HG02588 (cell line): ENCODE measurements at regions not wholly inside any gene's neighbourhood (a gene's known extent, or its start where the extent isn't known, plus 50 kb on each side); places are given as distances from the start of the nearest gene placed in this dataset.

Source experiments
- ATAC-seq: cut with Tn5 transposase; IDR thresholded peaks from one replicate; pipeline ENCODE4 v1.9.1; 2021; ENCODE audit warnings: mild to moderate bottlenecking, moderate library complexity; ENCODE audit not compliant: unreplicated experiment

DNA sequence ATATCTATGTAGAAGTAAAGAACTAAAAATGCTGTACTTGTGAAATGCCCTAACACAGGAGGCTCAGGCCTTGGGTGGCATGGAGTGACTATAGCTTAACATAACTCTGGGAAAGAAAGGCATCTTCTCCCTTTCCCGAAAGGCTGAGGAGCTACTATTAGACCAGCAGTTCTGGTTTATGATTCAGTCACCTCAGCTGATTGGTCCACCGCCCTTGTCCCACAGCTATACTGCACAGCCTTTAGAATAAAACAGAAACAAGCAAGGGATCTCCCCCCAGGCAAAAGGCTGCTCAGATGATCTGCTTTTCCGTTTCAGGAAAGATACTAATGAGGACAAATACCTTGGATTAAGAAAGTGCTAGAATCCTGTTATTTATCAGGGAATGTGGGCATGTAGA, 171.3 kb downstream of the SNCA start:
- ATAC-seq, result no peak

DNA sequence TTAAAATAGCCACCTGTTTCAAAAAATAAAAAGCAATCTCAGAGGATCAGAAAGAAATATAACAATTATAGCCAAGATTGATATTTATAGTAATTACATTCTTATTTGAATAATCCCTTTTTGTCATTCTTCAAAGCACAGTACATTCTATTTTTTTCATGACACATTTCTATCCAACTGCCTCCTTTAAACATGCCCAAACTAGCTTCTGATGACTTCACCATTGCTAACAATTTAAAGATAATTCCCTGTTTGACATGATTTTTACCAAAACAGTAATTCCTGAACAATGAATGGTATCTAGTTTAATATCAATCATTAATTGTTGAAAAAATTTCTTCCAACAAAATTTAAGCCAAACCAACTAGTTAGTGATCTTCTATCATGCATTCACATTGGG, 172.4 kb downstream of the SNCA start:
- no peak for ATAC-seq

DNA sequence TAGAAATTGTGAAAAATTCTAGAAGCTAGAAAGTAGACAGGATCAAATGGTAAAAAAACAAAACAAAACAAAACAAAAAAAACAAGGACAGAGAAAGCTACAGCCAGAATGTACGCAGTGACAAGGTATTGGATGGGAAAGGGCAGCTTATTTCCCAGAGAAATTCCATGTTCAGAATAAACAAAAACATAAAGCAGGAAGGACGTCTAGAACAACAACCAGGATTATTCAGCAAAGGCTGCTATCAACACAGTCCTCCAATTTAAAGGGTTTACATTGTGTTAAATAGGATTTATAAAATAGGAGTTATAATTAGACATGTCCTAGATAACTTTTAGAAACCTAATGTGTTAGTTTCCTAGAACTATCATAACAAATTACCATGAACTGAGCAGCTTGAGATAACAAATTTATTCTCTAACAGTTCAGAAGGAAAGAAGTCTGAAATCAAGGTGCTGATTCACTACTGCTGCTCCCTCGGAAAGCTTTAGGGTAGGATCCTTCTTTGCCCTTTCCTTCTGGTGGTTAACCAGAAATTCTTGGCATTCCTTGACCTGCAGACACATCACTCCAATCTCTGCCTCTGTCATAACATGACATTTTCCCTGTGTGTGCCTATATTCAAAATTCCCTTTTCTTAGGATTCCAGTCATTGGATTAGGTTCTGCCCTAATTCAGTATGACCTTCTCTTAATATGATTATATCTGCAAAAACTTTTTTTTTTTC, 175.6 kb downstream of the SNCA start:
- ATAC-seq, result no peak

- no peak for ATAC-seq
Measured at GRCh38 chr4:89660444-89661172, 176.4 kb downstream of the SNCA start.

DNA sequence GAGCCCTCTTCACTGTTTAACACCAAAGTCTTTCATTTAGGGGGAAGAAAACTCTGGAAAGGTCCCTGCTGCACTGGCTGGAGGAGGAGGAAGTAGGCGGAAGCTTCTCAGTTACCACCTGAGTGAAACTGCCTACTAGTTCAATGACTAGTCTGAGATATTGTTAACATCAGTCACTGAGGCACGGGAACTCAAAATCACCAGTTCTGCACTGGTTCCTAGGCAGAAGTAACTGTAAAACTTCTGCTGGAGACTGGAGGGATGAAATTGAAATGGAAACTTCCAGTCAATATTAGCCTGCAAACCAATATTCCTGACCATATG, 178.3 kb downstream of the SNCA start:
- peak; percentile 67 for ATAC-seq

- ATAC-seq, result peak; percentile 56
Measured at GRCh38 chr4:89657931-89658700, 178.8 kb downstream of the SNCA start.

DNA sequence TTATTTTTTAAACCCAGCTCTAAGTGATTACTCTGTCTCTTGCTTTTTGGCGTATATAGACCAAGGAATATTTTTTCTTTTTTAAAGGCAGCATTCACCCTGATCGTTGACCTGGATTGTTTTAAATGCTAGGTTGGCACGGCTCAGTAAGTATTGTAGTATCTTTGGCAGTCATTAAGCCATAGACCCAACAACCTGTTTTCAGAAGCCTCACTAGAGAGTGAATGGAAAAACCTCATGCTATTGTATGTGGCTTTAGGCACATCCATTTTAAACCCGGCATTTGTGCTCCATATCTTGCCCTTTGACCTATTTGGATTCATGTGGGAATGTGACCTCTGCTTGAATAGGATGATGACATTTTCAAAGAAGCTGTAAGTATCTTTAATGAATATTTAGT, 183.9 kb downstream of the SNCA start:
- no peak for ATAC-seq

- ATAC-seq, result no peak
Measured at GRCh38 chr4:89645482-89645881, 191.5 kb downstream of the SNCA start.

DNA sequence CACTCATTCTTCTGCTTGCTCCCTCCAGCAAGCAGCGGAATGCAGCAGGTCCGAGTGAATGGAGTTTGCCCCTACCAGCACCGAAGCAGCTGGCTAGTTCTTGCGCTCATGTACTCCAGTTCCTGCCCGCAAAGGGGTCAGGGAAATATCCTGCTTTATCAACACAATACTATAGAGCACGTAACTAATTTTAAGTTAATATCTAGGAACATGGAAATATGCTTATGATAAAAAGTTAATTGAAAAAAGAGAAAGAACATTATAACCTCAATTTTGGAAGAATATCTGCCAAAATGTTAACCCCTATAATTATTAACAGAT, 195.6 kb downstream of the SNCA start:
- no peak for ATAC-seq

DNA sequence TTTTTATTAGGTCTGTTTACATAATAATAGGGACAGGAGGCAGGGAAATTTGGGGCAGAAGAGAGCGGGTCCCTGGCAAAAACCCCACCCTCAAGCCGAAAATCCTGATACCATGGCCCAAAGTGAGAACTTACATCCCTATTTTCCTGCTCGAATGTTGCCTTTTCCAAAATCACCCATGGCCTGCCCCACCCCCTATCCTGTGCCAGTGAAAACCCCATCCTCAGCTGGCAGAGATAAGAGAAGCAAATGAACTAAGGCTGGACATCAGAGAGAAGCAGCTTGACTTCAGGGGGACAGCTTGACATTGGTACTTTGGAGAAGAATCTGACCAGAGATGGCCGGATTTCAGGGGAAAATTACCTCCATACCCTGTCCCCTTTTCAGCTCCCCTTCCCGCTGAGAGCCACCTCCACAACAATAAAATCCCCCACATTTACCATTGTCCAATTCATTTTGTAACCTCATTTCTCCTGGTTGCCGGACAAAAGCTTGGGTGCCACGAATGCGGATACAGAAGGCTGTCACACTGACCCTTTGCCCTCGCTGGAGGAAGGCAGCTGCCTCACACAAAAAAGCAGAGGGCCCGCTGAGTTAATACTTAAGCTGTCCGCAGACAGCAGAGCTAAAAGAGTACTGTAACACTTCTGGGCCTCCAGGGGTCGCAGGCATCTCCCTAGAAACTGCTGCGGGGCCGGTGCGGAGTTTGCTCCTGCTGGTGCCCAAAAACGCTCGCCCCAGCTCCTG, 196.2 kb downstream of the SNCA start:
- no peak for ATAC-seq

GRCh38 chr4:89639395-89639794, 197.6 kb downstream of the SNCA start:
- no peak for ATAC-seq

- ATAC-seq, result no peak
Measured at GRCh38 chr4:89625599-89626293, 211.2 kb downstream of the SNCA start.

DNA sequence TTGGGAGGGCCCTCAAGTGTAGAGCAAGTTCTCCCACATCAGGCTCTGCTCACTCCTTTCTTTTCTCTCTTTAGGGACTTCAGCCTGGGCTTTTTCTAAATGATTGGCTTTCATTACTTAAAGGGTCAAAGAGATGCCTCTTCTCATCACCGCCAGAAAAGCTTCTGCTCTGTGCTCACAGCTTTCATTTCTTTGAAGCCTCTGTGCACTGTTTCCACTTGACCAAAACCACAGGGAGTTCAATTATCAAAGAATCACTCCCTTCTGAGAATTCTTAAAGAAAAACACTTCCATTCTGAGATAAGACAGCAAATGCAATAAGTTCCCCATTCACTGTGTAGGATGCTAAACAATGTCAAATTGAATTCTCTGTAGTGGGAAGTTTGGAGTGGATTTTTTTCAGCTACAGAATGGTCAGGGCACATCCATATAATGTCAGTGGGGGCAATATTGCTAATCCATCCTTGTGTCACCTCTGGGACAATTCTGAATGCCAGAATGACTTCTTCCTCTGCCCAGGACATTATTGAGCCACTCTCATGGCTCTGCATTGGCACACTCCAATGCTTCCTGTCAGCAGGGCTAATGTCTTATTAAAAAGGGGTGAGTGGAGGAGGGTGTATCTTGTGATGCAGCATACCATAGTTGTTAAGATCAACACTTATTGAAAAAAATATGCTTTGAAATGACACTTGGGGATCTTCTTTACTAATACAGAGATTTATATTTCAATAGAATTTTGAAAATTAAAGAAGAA, 217.6 kb downstream of the SNCA start:
- ATAC-seq, result no peak

DNA sequence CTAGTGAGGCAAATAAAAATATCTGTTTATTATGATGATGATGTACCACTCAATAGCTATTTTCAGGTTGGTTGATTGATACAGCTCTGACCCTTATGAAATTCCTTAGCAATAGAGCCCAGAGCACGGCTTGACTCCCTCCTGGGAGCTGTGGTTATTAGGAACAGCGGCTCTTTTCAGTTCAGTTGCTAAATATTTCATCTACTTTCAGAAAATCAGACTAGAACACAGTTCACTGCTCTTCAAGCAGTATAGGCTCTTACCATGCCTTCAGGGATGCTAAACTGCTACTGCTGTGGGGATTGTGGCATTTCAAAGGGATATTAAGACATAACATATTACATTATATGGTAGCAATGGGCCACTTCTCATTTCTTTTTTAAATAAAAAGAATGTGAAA, 218.8 kb downstream of the SNCA start:
- no peak for ATAC-seq

DNA sequence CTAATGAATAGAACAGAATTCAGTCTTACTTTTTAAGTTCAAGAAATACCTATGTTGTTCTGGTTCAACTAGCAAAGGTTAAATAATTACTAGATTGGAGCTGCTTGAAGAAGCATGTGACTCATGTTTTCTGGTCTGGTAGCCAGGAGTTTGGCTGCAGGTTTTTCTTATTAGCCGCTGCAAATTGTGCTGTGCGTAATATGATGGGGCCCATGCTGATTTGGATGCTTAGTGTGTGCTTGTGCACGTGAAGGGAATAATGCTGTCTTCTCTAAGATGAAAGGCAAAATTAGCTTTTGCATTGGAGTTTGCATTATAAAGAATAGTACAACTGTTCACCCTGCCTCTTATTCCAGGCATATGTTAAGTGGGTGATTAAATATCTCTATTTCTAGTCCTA, 219.6 kb downstream of the SNCA start:
- ATAC-seq, result no peak

GRCh38 chr4:89616382-89616781, 220.6 kb downstream of the SNCA start:
- no peak for ATAC-seq

DNA sequence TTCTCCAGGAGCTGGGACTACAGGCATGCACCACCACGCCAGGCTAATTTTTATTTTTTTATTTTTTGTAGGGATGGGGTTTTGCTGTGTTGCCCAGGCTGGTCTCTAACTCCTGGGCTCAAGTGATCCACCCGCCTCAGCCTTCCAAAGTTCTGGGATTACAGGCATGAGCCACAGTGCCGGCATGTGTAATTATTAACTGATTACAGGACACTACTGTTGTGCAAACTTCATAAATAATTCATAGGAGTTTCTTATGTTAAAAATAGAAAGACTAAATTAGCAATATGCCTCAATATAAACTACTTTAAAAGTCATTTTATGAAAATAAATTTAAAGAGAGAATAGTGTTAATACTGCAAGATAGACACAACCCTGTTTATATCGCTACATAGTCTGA, 221.9 kb downstream of the SNCA start:
- ATAC-seq, result no peak

DNA sequence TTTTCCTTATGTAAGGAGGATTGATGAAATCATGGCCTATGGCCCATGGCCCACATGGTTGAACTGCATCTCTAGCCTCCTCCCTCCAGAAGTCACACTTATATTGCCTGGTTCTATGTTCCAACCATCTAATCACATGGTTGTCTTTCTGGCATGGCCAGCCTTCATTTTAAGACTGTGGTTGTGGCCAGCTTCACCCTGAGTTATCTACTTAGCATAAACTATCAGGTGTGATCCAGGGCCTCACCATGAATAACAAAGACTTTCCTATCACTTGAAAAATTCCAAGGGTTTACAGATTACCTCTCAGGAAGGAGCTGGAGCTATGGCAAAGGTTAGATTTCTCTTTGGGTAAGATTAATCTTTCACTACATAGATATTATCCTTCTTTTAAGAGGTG, 222.8 kb downstream of the SNCA start:
- ATAC-seq, result no peak

GRCh38 chr4:89610236-89610635, 226.7 kb downstream of the SNCA start:
- no peak for ATAC-seq

- no peak for ATAC-seq
Measured at GRCh38 chr4:89609756-89610155, 227.2 kb downstream of the SNCA start.
